GM12878 (cell line): ENCODE measurements at regions not wholly inside any gene's neighbourhood (a gene's known extent, or its start where the extent isn't known, plus 50 kb on each side); places are given as distances from the start of the nearest gene placed in this dataset.

ENCODE experiments used
- ATAC-seq: fragments of 200-7000 bp; cut with Tn5 transposase; 3 replicates; pipeline ENCODE4 v1.9.1; 2020; ENCODE audit warnings: mild to moderate bottlenecking, moderate library complexity
- BruUV-seq: library from RNA; stranded (reverse); fragments of 400-500 nt; replicated peaks from 2 replicates; lab custom pipeline; 2021; lab: Mats Ljungman, UMichigan
- CTCF ChIA-PET: fragments of 300-600 bp; sonication (Branson Sonifier 250); formaldehyde crosslinking; extraction: SDS; loops from one replicate; lab custom pipeline; 2021; ENCODE audit warnings: inconsistent platforms; lab: Yijun Ruan, JAX
- POLR2A ChIA-PET: fragments of 350-600 bp; formaldehyde crosslinking; extraction: SDS; loops from one replicate; lab custom pipeline; 2021; ENCODE audit warnings: inconsistent platforms; lab: Charles Lee
- RAD21 ChIA-PET: fragments of 300-600 bp; sonication (Branson Sonifier 250); formaldehyde crosslinking; loops from one replicate; lab custom pipeline; 2023; ENCODE audit warnings: antibody characterized with exemption; ENCODE audit not compliant: unreplicated experiment; lab: Charles Lee
- SMC1A ChIA-PET: fragments of 300-600 bp; sonication (Branson Sonifier 250); formaldehyde crosslinking; loops from one replicate; lab custom pipeline; 2023; ENCODE audit not compliant: unreplicated experiment, uncharacterized antibody; lab: Charles Lee
- DNase-seq: peaks from one replicate; pipeline ENCODE4 v3.0.0-alpha.2; 2011; ENCODE audit warnings: low read depth, low spot score
- FAIRE-seq: peaks from 3 replicates; lab custom pipeline; 2011; peaks lifted over from hg19 to GRCh38; lab: Jason Lieb, UNC
- H2AFZ ChIP-seq: 2 replicates; pipeline ENCODE4 v1.6.0; 2011; ENCODE audit warnings: low read depth, low read length, control low read depth; ENCODE audit not compliant: control insufficient read depth
- H3K27ac ChIP-seq: 2 replicates; pipeline ENCODE4 v1.5.1; 2011; ENCODE audit warnings: control low read depth; ENCODE audit not compliant: control insufficient read depth, insufficient read depth
- H3K27me3 ChIP-seq, 2 experiments: replicated peaks in 1 of 2; 2 replicates each; pipeline versions ENCODE4 v1.6.0 to v1.6.1; 2011; ENCODE audit warnings: low read length in 1 of 2; ENCODE audit not compliant: control insufficient read depth in 2 of 2, insufficient read depth in 2 of 2
- H3K36me3 ChIP-seq, 2 experiments: 2 replicates each; pipeline ENCODE4 v1.5.1; 2011; ENCODE audit warnings: low read length in 1 of 2; ENCODE audit not compliant: control insufficient read depth in 2 of 2, insufficient read depth in 2 of 2
- H3K4me1 ChIP-seq: 2 replicates; pipeline ENCODE4 v1.6.1; 2011; ENCODE audit warnings: mild to moderate bottlenecking, low read length, moderate library complexity, mixed read lengths; ENCODE audit not compliant: control insufficient read depth, insufficient read depth
- H3K4me2 ChIP-seq: 2 replicates; pipeline ENCODE4 v1.6.0; 2011; ENCODE audit warnings: control low read depth; ENCODE audit not compliant: control insufficient read depth, insufficient read depth
- H3K4me3 ChIP-seq: fragments of 200-600 bp; sonication (generic); 2 replicates; pipeline ENCODE4 v1.5.1; 2016
- H3K79me2 ChIP-seq: 2 replicates; pipeline ENCODE4 v1.6.0; 2011; ENCODE audit warnings: low read length; ENCODE audit not compliant: control insufficient read depth, insufficient read depth
- H3K9ac ChIP-seq: 2 replicates; pipeline ENCODE4 v1.8.0; 2011; ENCODE audit warnings: low read length, control low read depth, mixed read lengths; ENCODE audit not compliant: control insufficient read depth, insufficient read depth
- H3K9me3 ChIP-seq: replicated peaks from 3 replicates; pipeline ENCODE4 v1.5.1; 2011; ENCODE audit warnings: mild to moderate bottlenecking, low read length; ENCODE audit not compliant: control insufficient read depth, insufficient read depth
- H4K20me1 ChIP-seq: 2 replicates; pipeline ENCODE4 v1.6.0; 2011; ENCODE audit not compliant: control insufficient read depth, insufficient read depth
- CBX3 ChIP-seq: fragments of 200-600 bp; sonication (generic); IDR thresholded peaks from 2 replicates; pipeline ENCODE4 v1.6.1; 2016; ENCODE audit warnings: low read depth, borderline replicate concordance
- MTA2 ChIP-seq: fragments of 450-650 bp; IDR thresholded peaks from 2 replicates; pipeline ENCODE4 v1.6.1; 2016; ENCODE audit warnings: low read depth, mild to moderate bottlenecking, moderate library complexity
- ZNF217 ChIP-seq: fragments of 450-650 bp; IDR thresholded peaks from 2 replicates; pipeline ENCODE4 v1.6.1; 2017; ENCODE audit warnings: antibody characterized with exemption, mild to moderate bottlenecking
- WGBS: methylation state at CpG from one replicate; pipeline ENCODE4 v1.1.6; 2016; ENCODE audit warnings: low lambda C conversion rate; ENCODE audit not compliant: insufficient replicate concordance, insufficient coverage; ENCODE audit errors: missing lambda C conversion rate; 5-methylcytosine and 5-hydroxymethylcytosine counted together
- in situ Hi-C: fragments of 300-500 bp; cut with MboI; formaldehyde crosslinking; loops from 9 replicates; pipeline ENCODE4 v1.14.3; 2018; ENCODE audit warnings: mixed read lengths
- intact Hi-C: fragments of 100-400 bp; cut with micrococcal nuclease; formaldehyde crosslinking; loops from one replicate; pipeline ENCODE4 v1.14.2; 2022; ENCODE audit not compliant: unreplicated experiment
- TF ChIP-seq, protein P1 (sequence below): IDR thresholded peaks from 2 replicates; pipeline ENCODE4 v1.6.1; 2011; ENCODE audit warnings: borderline replicate concordance, low read depth, mild to moderate bottlenecking, moderate library complexity, mixed read lengths, low read length; ENCODE audit not compliant: insufficient read depth; ENCODE audit errors: extremely low read length
- TF ChIP-seq, protein P2 (sequence below): fragments of 450-650 bp; formaldehyde crosslinking; IDR thresholded peaks from 2 replicates; pipeline ENCODE4 v1.5.0; 2022; ENCODE audit warnings: mild to moderate bottlenecking, missing genetic modification characterization

DNA sequence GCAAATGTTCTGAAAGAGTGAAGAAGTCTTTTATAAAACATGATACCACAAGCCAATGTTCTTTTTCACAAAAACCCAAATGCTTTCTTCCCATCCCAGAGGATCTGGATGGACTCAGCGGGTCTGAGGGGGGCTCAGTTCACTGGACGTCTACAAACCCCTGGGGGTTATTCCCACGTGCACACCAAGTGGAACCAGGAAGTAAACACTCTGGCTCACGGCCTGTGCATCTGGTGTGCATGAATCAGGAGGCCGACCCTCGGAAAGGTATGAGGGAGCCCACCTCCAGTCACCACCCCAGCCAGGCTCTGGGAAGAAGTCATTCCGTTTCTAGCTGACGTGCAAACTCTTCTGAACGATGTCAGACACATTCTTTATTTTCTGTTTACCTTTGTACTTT is 252.2 kb downstream of the DLL1 start:
- RAD21 ChIA-PET, result no interaction called here
- no TSS peak for BruUV-seq
- DNase-seq, result no peak

More for the DNA sequence above, 252.2 kb downstream of the DLL1 start:
- Histone ChIP-seq H3K4me2 (no peak overlapping the region), H3K4me3 (no peak overlapping the region), H3K27ac (no peak overlapping the region), H4K20me1 (no peaks in the 10 kb centered on the region), H3K27me3 (no peaks in the 10 kb centered on the region), H3K79me2 (no peaks in the 10 kb centered on the region), H3K9me3 (no peaks in the 10 kb centered on the region; the same call in 2 of the 3 replicates), H2AFZ (no peak overlapping the region), H3K4me1 (no peaks in the 10 kb centered on the region), H3K36me3 (no peaks in the 10 kb centered on the region), H3K9ac (no peak overlapping the region)
- FAIRE-seq, result no peak
- ChIA-PET POLR2A (no interaction called here), SMC1A (no interaction called here), CTCF (no interaction called here)
- in situ Hi-C loops (no loop called here), intact Hi-C loops (no loop called here)
- 17% methylated on average over 9 of the region's 9 CpGs for WGBS
- ATAC-seq, result no peak
- TF ChIP-seq, protein P1, sequence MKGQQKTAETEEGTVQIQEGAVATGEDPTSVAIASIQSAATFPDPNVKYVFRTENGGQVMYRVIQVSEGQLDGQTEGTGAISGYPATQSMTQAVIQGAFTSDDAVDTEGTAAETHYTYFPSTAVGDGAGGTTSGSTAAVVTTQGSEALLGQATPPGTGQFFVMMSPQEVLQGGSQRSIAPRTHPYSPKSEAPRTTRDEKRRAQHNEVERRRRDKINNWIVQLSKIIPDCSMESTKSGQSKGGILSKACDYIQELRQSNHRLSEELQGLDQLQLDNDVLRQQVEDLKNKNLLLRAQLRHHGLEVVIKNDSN, result no peak
- TF ChIP-seq, protein P2, sequence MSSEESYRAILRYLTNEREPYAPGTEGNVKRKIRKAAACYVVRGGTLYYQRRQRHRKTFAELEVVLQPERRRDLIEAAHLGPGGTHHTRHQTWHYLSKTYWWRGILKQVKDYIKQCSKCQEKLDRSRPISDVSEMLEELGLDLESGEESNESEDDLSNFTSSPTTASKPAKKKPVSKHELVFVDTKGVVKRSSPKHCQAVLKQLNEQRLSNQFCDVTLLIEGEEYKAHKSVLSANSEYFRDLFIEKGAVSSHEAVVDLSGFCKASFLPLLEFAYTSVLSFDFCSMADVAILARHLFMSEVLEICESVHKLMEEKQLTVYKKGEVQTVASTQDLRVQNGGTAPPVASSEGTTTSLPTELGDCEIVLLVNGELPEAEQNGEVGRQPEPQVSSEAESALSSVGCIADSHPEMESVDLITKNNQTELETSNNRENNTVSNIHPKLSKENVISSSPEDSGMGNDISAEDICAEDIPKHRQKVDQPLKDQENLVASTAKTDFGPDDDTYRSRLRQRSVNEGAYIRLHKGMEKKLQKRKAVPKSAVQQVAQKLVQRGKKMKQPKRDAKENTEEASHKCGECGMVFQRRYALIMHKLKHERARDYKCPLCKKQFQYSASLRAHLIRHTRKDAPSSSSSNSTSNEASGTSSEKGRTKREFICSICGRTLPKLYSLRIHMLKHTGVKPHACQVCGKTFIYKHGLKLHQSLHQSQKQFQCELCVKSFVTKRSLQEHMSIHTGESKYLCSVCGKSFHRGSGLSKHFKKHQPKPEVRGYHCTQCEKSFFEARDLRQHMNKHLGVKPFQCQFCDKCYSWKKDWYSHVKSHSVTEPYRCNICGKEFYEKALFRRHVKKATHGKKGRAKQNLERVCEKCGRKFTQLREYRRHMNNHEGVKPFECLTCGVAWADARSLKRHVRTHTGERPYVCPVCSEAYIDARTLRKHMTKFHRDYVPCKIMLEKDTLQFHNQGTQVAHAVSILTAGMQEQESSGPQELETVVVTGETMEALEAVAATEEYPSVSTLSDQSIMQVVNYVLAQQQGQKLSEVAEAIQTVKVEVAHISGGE (CRISPR knock-in tag), result no peak
- TF ChIP-seq CBX3, result no peak
- TF ChIP-seq ZNF217, result no peak
- TF ChIP-seq MTA2, result no peak
